WTC11 (cell line): ENCODE measurements at regions not wholly inside any gene's neighbourhood (a gene's known extent, or its start where the extent isn't known, plus 50 kb on each side); places are given as distances from the start of the nearest gene placed in this dataset.

ENCODE experiments used
- ATAC-seq: fragments of 200-7000 bp; cut with Tn5 transposase; 2 replicates; pipeline ENCODE4 v1.10.0; 2021; ENCODE audit warnings: mild to moderate bottlenecking, moderate library complexity
- CTCF ChIA-PET: fragments of 300-600 bp; sonication (Branson Sonifier 250); formaldehyde crosslinking; loops from one replicate; lab custom pipeline; 2021; ENCODE audit warnings: antibody characterized with exemption; lab: Charles Lee
- POLR2A ChIA-PET: fragments of 350-600 bp; sonication (Branson Sonifier 250); formaldehyde crosslinking; loops from one replicate; lab custom pipeline; 2021; ENCODE audit warnings: antibody characterized with exemption; lab: Charles Lee
- DNase-seq: peaks from one replicate; pipeline ENCODE4 v3.0.0; 2021; ENCODE audit warnings: low spot score
- H3K27ac Mint-ChIP-seq: 2 replicates; pipeline ENCODE4 v1.8.0; 2021; ENCODE audit warnings: mixed read lengths
- H3K27me3 Mint-ChIP-seq: 2 replicates; pipeline ENCODE4 v1.8.0; 2021; ENCODE audit warnings: low read depth, mild to moderate bottlenecking, moderate library complexity, mixed read lengths
- H3K36me3 Mint-ChIP-seq: 2 replicates; pipeline ENCODE4 v1.8.0; 2021; ENCODE audit warnings: mixed read lengths
- H3K4me1 Mint-ChIP-seq: 2 replicates; pipeline ENCODE4 v1.8.0; 2022; ENCODE audit warnings: mixed read lengths
- H3K4me3 Mint-ChIP-seq: 2 replicates; pipeline ENCODE4 v1.8.0; 2021; ENCODE audit warnings: mild to moderate bottlenecking, moderate library complexity, mixed read lengths
- H3K9me3 Mint-ChIP-seq: 2 replicates; pipeline ENCODE4 v1.8.0; 2021; ENCODE audit warnings: mixed read lengths
- ATF1 ChIP-seq: sonication (generic); formaldehyde crosslinking; IDR thresholded peaks from 2 replicates; pipeline ENCODE4 v1.8.1; 2023; ENCODE audit warnings: mild to moderate bottlenecking, moderate library complexity, missing genetic modification reagents
- ETV6 ChIP-seq: sonication (generic); formaldehyde crosslinking; IDR thresholded peaks from 2 replicates; pipeline ENCODE4 v1.8.1; 2022; ENCODE audit warnings: mild to moderate bottlenecking, missing genetic modification reagents
- IRF2 ChIP-seq: sonication (generic); formaldehyde crosslinking; IDR thresholded peaks from 2 replicates; pipeline ENCODE4 v1.8.0; 2022; ENCODE audit warnings: low read depth, missing genetic modification reagents, borderline replicate concordance
- NFE2L1 ChIP-seq: sonication (generic); formaldehyde crosslinking; IDR thresholded peaks from 2 replicates; pipeline ENCODE4 v1.8.1; 2023; ENCODE audit warnings: missing genetic modification reagents
- NR1H2 ChIP-seq: sonication (generic); formaldehyde crosslinking; IDR thresholded peaks from 2 replicates; pipeline ENCODE4 v1.9.0; 2021; ENCODE audit warnings: mild to moderate bottlenecking, moderate library complexity, missing genetic modification reagents
- NR3C1 ChIP-seq: sonication (generic); formaldehyde crosslinking; conservative IDR thresholded peaks from 2 replicates; pipeline ENCODE4 v1.8.1; 2023; ENCODE audit warnings: low read depth, mild to moderate bottlenecking, missing genetic modification reagents
- PRRX2 ChIP-seq: fragments of 250-450 bp; sonication (Bioruptor Pico); IDR thresholded peaks from 2 replicates; pipeline ENCODE4 v1.8.0; 2021; ENCODE audit warnings: mild to moderate bottlenecking
- RORB ChIP-seq: fragments of 250-450 bp; sonication (Bioruptor Pico); IDR thresholded peaks from 2 replicates; pipeline ENCODE4 v1.9.0; 2021; ENCODE audit warnings: mild to moderate bottlenecking
- SMAD4 ChIP-seq: sonication (generic); formaldehyde crosslinking; IDR thresholded peaks from 2 replicates; pipeline ENCODE4 v1.8.0; 2022; ENCODE audit warnings: mild to moderate bottlenecking, missing genetic modification reagents
- SOX15 ChIP-seq: fragments of 250-450 bp; sonication (Bioruptor Pico); IDR thresholded peaks from 2 replicates; pipeline ENCODE4 v1.9.0; 2021; ENCODE audit warnings: mild to moderate bottlenecking
- TEAD1 ChIP-seq: sonication (generic); formaldehyde crosslinking; IDR thresholded peaks from 2 replicates; pipeline ENCODE4 v1.8.0; 2022; ENCODE audit warnings: mild to moderate bottlenecking, missing genetic modification reagents
- TEAD4 ChIP-seq: sonication (generic); formaldehyde crosslinking; IDR thresholded peaks from 2 replicates; pipeline ENCODE4 v1.8.0; 2022; ENCODE audit warnings: mild to moderate bottlenecking, missing genetic modification reagents
- ZBTB21 ChIP-seq: sonication (generic); formaldehyde crosslinking; IDR thresholded peaks from 2 replicates; pipeline ENCODE4 v1.8.1; 2023; ENCODE audit warnings: mild to moderate bottlenecking, missing genetic modification reagents, borderline replicate concordance
- ZNF423 ChIP-seq: fragments of 250-450 bp; sonication (Bioruptor Pico); IDR thresholded peaks from 2 replicates; pipeline ENCODE4 v2.1.2; 2022; ENCODE audit warnings: mild to moderate bottlenecking, moderate library complexity
- ZNF671 ChIP-seq: fragments of 250-450 bp; sonication (Bioruptor Pico); IDR thresholded peaks from 2 replicates; pipeline ENCODE4 v1.8.0; 2021; ENCODE audit warnings: mild to moderate bottlenecking
- TF ChIP-seq, protein P1 (sequence below): sonication (generic); formaldehyde crosslinking; IDR thresholded peaks from 2 replicates; pipeline ENCODE4 v1.8.0; 2022; ENCODE audit warnings: mild to moderate bottlenecking, missing genetic modification reagents
- TF ChIP-seq, protein P2 (sequence below): fragments of 250-450 bp; sonication (Bioruptor Pico); IDR thresholded peaks from 2 replicates; pipeline ENCODE4 v1.9.0; 2021; ENCODE audit warnings: moderate library complexity, mild to moderate bottlenecking, inconsistent platforms, borderline replicate concordance
- TF ChIP-seq, protein P3 (sequence below): sonication (generic); formaldehyde crosslinking; IDR thresholded peaks from 2 replicates; pipeline ENCODE4 v1.8.1; 2023; ENCODE audit warnings: mild to moderate bottlenecking, moderate library complexity, missing genetic modification reagents
- TF ChIP-seq, protein P4 (sequence below): fragments of 250-450 bp; sonication (Bioruptor Pico); IDR thresholded peaks from 2 replicates; pipeline ENCODE4 v2.1.2; 2022; ENCODE audit warnings: mild to moderate bottlenecking, moderate library complexity
- TF ChIP-seq, protein P5 (sequence below): fragments of 250-450 bp; sonication (Bioruptor Pico); IDR thresholded peaks from 2 replicates; pipeline ENCODE4 v1.8.0; 2021; ENCODE audit warnings: mild to moderate bottlenecking

DNA sequence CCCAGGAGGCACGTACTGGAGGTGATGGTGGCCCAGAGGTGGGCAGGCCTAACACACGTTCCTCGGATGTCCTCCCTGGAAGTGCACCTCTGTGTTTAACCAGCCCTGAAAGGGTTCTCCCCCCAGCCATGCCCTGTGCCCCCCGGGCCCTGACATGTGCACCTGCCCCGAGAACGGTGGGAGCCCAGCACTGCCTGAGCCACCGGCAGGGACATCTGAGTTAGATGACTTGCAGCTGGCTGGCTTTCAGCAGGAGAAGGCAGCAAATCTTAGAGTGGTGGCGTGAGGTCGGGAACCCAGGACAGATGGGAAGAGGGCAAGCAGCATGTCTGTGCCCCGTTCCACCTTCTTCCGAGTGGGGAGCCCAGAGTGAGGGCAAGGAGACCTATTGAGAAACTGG, 291.8 kb downstream of the TCERG1L start:
- no peak for DNase-seq
- peaks cover 73% of the 10 kb centered on the region for H3K9me3 Mint-ChIP-seq

GRCh38 chr10:131020775-131021174, 290.7 kb downstream of the TCERG1L start:
- ChIA-PET POLR2A (no interaction called here), CTCF (no interaction called here)
- TF ChIP-seq SMAD4 (CRISPR knock-in tag) (no peak), IRF2 (CRISPR knock-in tag) (no peak), ZNF423 (CRISPR knock-in tag) (no peak), ZNF671 (CRISPR knock-in tag) (no peak), TEAD1 (CRISPR knock-in tag) (no peak), RORB (CRISPR knock-in tag) (no peak)
- TF ChIP-seq, protein P1, sequence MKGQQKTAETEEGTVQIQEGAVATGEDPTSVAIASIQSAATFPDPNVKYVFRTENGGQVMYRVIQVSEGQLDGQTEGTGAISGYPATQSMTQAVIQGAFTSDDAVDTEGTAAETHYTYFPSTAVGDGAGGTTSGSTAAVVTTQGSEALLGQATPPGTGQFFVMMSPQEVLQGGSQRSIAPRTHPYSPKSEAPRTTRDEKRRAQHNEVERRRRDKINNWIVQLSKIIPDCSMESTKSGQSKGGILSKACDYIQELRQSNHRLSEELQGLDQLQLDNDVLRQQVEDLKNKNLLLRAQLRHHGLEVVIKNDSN (CRISPR knock-in tag): no peak
- TF ChIP-seq, protein P2, sequence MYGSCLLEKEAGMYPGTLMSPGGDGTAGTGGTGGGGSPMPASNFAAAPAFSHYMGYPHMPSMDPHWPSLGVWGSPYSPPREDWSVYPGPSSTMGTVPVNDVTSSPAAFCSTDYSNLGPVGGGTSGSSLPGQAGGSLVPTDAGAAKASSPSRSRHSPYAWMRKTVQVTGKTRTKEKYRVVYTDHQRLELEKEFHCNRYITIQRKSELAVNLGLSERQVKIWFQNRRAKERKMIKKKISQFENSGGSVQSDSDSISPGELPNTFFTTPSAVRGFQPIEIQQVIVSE (CRISPR knock-in tag): no peak
- TF ChIP-seq, protein P3, sequence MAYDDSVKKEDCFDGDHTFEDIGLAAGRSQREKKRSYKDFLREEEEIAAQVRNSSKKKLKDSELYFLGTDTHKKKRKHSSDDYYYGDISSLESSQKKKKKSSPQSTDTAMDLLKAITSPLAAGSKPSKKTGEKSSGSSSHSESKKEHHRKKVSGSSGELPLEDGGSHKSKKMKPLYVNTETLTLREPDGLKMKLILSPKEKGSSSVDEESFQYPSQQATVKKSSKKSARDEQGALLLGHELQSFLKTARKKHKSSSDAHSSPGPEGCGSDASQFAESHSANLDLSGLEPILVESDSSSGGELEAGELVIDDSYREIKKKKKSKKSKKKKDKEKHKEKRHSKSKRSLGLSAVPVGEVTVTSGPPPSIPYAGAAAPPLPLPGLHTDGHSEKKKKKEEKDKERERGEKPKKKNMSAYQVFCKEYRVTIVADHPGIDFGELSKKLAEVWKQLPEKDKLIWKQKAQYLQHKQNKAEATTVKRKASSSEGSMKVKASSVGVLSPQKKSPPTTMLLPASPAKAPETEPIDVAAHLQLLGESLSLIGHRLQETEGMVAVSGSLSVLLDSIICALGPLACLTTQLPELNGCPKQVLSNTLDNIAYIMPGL (CRISPR knock-in tag): no peak
- TF ChIP-seq, protein P4, sequence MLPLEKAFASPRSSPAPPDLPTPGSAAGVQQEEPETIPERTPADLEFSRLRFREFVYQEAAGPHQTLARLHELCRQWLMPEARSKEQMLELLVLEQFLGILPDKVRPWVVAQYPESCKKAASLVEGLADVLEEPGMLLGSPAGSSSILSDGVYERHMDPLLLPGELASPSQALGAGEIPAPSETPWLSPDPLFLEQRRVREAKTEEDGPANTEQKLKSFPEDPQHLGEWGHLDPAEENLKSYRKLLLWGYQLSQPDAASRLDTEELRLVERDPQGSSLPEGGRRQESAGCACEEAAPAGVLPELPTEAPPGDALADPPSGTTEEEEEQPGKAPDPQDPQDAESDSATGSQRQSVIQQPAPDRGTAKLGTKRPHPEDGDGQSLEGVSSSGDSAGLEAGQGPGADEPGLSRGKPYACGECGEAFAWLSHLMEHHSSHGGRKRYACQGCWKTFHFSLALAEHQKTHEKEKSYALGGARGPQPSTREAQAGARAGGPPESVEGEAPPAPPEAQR (CRISPR knock-in tag): no peak
- Mint-ChIP-seq H3K4me3 (no peak overlapping the region), H3K27me3 (peaks cover 17% of the 10 kb centered on the region), H3K36me3 (peaks cover 70% of the 10 kb centered on the region), H3K4me1 (no peaks in the 10 kb centered on the region), H3K9me3 (peaks cover 67% of the 10 kb centered on the region), H3K27ac (no peak overlapping the region)
- DNase-seq (no peak), ATAC-seq (no peak)

More for the DNA sequence above, 291.8 kb downstream of the TCERG1L start:
- Mint-ChIP-seq H3K4me1 (no peaks in the 10 kb centered on the region), H3K27me3 (peaks cover 15% of the 10 kb centered on the region), H3K4me3 (no peak overlapping the region), H3K36me3 (peaks cover 67% of the 10 kb centered on the region), H3K27ac (no peak overlapping the region)
- ATAC-seq: no peak
- TF ChIP-seq ATF1 (CRISPR knock-in tag) (no peak), TEAD4 (CRISPR knock-in tag) (no peak), PRRX2 (CRISPR knock-in tag) (no peak), ETV6 (CRISPR knock-in tag) (no peak)
- ChIA-PET CTCF (no interaction called here), POLR2A (no interaction called here)

GRCh38 chr10:131021246-131021895, 290.1 kb downstream of the TCERG1L start:
- ChIA-PET POLR2A (no interaction called here), CTCF (no interaction called here)
- ATAC-seq (no peak), DNase-seq (no peak)
- TF ChIP-seq, protein P5, sequence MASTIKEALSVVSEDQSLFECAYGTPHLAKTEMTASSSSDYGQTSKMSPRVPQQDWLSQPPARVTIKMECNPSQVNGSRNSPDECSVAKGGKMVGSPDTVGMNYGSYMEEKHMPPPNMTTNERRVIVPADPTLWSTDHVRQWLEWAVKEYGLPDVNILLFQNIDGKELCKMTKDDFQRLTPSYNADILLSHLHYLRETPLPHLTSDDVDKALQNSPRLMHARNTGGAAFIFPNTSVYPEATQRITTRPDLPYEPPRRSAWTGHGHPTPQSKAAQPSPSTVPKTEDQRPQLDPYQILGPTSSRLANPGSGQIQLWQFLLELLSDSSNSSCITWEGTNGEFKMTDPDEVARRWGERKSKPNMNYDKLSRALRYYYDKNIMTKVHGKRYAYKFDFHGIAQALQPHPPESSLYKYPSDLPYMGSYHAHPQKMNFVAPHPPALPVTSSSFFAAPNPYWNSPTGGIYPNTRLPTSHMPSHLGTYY (CRISPR knock-in tag): no peak
- no peak for TF ChIP-seq ZBTB21 (CRISPR knock-in tag)
- TF ChIP-seq SOX15 (CRISPR knock-in tag): no peak
- TF ChIP-seq NFE2L1 (CRISPR knock-in tag): no peak
- TF ChIP-seq NR3C1 (CRISPR knock-in tag): no peak
- no peak for TF ChIP-seq NR1H2
- peaks cover 62% of the 10 kb centered on the region for H3K9me3 Mint-ChIP-seq
- H3K4me3 Mint-ChIP-seq: no peak overlapping the region
- peaks cover 17% of the 10 kb centered on the region for H3K27me3 Mint-ChIP-seq
- H3K27ac Mint-ChIP-seq: no peak overlapping the region
- no peaks in the 10 kb centered on the region for H3K4me1 Mint-ChIP-seq
- H3K36me3 Mint-ChIP-seq: peaks cover 65% of the 10 kb centered on the region
